A549 (cell line): ENCODE measurements at regions not wholly inside any gene's neighbourhood (a gene's known extent, or its start where the extent isn't known, plus 50 kb on each side); places are given as distances from the start of the nearest gene placed in this dataset.

Experiments used
- CTCF ChIP-seq: fragments of >200 bp; sonication (Bioruptor Twin); formaldehyde crosslinking; IDR thresholded peaks from 3 replicates; pipeline ENCODE4 v1.5.1; 2016
- EP300 ChIP-seq, 2 experiments: fragments of >200 bp; sonication (Bioruptor Twin); formaldehyde crosslinking; IDR thresholded peaks; 2 replicates in 1 of 2; 3 replicates in 1 of 2; pipeline ENCODE4 v1.6.1; 2016 to 2017
- MAFK ChIP-seq: fragments of 450-650 bp; IDR thresholded peaks from 2 replicates; pipeline ENCODE4 v1.6.1; 2014; ENCODE audit not compliant: partially characterized antibody
- POLR2A ChIP-seq: IDR thresholded peaks from 2 replicates; pipeline ENCODE4 v1.6.1; 2012; ENCODE audit warnings: mild to moderate bottlenecking, low read length
- RARB ChIP-seq: fragments of 250-450 bp; sonication (Bioruptor Pico); IDR thresholded peaks from 2 replicates; pipeline ENCODE4 v1.8.0; 2021; ENCODE audit warnings: mild to moderate bottlenecking, moderate library complexity
- SMC3 ChIP-seq: fragments of >200 bp; sonication (Bioruptor Twin); formaldehyde crosslinking; IDR thresholded peaks from 3 replicates; pipeline ENCODE4 v1.6.1; 2018; ENCODE audit warnings: inconsistent platforms
- TP53 ChIP-seq: fragments of 250-450 bp; sonication (Bioruptor Pico); IDR thresholded peaks from 2 replicates; pipeline ENCODE4 v1.5.0; 2021; ENCODE audit warnings: mild to moderate bottlenecking, moderate library complexity

- TF ChIP-seq MAFK: no peak
- no peak for TF ChIP-seq EP300 (IDR thresholded peaks at IDR 0.05)
- no peak for TF ChIP-seq POLR2A
- no peak for TF ChIP-seq CTCF
- TF ChIP-seq TP53 (CRISPR knock-in tag): no peak
- no peak for TF ChIP-seq SMC3
- TF ChIP-seq RARB: no peak
Observed at GRCh38 chr20:50277460-50278376, 87.1 kb downstream of the CEBPB start.
